ENCODE measurements at regions not wholly inside any gene's neighbourhood (a gene's known extent, or its start where the extent isn't known, plus 50 kb on each side); places are given as distances from the start of the nearest gene placed in this dataset.

DNA sequence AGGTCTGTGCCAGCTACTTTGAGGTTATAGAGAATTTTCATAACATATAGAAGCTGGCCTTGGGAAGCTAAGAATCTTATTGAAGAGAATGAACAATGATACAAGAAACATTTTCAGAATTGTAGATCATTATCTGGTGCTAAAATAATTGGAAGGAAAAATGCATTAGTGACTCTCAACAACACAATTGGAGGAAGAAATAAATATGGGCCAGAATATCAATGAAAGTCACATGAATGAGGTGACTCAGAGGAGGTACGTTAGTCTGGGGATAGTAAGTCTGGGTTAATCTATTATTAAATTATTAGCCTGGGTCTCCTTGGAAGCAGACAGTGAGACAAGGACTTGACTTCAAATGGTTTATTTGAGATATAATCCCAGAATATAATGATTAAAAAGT is 529.3 kb upstream of the SLIT2 start:
- TF ChIP-seq ZBTB8A (CRISPR knock-in tag; IDR thresholded peaks at IDR 0.05; ENCODE audit: borderline replicate concordance, low read depth) (no peak), IRF2 (CRISPR knock-in tag; IDR thresholded peaks at IDR 0.05) (no peak), EZH2 (conservative IDR thresholded peaks at IDR 0.05; ENCODE audit: low read depth, low read length) (no peak)
- TF ChIP-seq, protein P1, sequence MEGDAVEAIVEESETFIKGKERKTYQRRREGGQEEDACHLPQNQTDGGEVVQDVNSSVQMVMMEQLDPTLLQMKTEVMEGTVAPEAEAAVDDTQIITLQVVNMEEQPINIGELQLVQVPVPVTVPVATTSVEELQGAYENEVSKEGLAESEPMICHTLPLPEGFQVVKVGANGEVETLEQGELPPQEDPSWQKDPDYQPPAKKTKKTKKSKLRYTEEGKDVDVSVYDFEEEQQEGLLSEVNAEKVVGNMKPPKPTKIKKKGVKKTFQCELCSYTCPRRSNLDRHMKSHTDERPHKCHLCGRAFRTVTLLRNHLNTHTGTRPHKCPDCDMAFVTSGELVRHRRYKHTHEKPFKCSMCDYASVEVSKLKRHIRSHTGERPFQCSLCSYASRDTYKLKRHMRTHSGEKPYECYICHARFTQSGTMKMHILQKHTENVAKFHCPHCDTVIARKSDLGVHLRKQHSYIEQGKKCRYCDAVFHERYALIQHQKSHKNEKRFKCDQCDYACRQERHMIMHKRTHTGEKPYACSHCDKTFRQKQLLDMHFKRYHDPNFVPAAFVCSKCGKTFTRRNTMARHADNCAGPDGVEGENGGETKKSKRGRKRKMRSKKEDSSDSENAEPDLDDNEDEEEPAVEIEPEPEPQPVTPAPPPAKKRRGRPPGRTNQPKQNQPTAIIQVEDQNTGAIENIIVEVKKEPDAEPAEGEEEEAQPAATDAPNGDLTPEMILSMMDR (CRISPR knock-in tag; IDR thresholded peaks at IDR 0.05), result no peak

Data from HepG2 (cell line).